ENCODE measurements at regions not wholly inside any gene's neighbourhood (a gene's known extent, or its start where the extent isn't known, plus 50 kb on each side); places are given as distances from the start of the nearest gene placed in this dataset.

DNA sequence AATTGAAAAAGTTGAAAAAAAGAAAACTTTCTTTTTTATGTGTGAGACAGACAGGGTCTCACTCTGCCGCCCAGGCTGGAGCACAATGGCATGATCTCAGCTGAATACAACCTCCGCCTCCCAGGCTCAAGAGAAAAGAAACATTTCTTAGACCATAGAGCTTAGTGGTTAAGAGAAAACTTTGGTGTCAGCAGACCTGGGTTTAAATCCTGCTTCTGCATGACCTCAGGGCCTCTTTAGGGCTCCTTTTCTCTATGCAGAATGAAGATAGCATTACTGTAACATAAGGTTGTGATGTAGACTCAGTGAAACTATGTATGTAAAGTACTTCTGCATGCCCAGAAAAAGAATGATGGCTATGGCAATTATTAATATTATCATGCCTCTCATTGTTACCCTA lies 104.7 kb upstream of the NUDT4 start:
- Mint-ChIP-seq H3K4me3 (ENCODE audit: unreplicated experiment) (no peak overlapping the region), H3K4me1 (ENCODE audit: unreplicated experiment) (peaks cover 17% of the 10 kb centered on the region), H3K9me3 (ENCODE audit: unreplicated experiment) (peaks cover 4% of the 10 kb centered on the region), H3K36me3 (ENCODE audit: unreplicated experiment) (no peaks in the 10 kb centered on the region), H3K27ac (ENCODE audit: unreplicated experiment) (no peak overlapping the region), H3K27me3 (ENCODE audit: unreplicated experiment) (no peaks in the 10 kb centered on the region)
- DNase-seq (ENCODE audit: extremely low spot score, unreplicated experiment), result no peak
- TF ChIP-seq, protein P1, sequence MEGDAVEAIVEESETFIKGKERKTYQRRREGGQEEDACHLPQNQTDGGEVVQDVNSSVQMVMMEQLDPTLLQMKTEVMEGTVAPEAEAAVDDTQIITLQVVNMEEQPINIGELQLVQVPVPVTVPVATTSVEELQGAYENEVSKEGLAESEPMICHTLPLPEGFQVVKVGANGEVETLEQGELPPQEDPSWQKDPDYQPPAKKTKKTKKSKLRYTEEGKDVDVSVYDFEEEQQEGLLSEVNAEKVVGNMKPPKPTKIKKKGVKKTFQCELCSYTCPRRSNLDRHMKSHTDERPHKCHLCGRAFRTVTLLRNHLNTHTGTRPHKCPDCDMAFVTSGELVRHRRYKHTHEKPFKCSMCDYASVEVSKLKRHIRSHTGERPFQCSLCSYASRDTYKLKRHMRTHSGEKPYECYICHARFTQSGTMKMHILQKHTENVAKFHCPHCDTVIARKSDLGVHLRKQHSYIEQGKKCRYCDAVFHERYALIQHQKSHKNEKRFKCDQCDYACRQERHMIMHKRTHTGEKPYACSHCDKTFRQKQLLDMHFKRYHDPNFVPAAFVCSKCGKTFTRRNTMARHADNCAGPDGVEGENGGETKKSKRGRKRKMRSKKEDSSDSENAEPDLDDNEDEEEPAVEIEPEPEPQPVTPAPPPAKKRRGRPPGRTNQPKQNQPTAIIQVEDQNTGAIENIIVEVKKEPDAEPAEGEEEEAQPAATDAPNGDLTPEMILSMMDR (IDR thresholded peaks at IDR 0.05), result no peak

DNA sequence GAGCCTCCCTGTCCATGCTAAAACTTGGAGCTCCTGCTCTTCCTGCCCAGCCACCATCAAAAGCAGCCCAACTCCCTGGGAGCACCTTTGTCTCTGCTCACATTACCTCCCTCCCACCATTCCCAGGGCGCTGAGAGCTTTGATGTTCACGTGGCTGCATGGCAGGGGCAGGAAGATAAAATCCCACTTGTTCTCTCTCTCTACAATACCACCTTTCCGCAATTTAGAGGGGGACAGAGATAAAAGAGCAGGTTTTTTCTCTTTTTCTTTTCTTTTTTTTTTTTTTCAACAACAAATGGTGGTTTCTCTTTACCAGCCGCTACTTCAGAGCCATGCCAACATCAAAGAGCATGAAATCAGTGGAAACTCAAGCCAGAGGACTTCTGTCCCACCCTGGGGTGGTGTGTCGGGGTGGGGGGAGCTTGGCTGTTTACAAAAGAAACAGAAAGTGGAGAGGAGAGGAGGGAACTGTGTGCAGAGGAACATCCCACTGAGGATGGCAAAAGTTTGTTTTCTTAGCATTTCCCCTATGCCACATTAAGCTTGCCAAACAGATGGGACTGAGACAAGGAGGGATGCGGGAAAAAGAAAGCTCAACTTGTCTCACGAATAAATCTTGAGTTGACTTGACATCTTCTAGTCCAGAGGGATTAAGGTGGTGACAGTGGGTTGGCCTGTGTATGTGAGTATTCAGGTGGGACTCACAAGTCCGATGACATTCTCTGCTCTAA lies 103.7 kb upstream of the NUDT4 start:
- Mint-ChIP-seq H3K27ac (ENCODE audit: unreplicated experiment) (peak overlapping the region; percentile 73), H3K9me3 (ENCODE audit: unreplicated experiment) (peaks cover 4% of the 10 kb centered on the region), H3K4me3 (ENCODE audit: unreplicated experiment) (peak overlapping the region; percentile 60), H3K4me1 (ENCODE audit: unreplicated experiment) (peaks cover 17% of the 10 kb centered on the region), H3K27me3 (ENCODE audit: unreplicated experiment) (no peaks in the 10 kb centered on the region), H3K36me3 (ENCODE audit: unreplicated experiment) (no peaks in the 10 kb centered on the region)
- DNase-seq (ENCODE audit: extremely low spot score, unreplicated experiment), result no peak
- TF ChIP-seq, protein P1 (IDR thresholded peaks at IDR 0.05), result no peak

DNA sequence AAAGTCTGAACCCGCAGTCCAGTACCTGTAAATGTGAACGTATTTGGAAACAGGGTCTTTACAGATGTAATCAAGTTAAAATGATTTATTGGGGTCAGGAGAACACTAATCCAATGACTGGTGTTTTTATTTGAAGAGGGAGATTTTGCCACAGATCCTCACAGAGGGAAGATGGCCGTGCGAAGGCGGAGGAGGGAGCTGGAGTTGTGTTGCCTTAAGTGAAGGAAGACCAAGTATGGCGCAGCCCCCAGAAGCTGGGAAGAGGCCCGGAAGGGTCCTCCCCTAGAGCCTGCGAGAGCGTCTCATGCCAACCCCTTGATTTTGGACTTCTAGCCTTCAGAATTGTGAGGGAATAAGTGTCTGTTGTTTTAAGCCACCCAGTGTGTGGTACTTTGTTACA lies 102.8 kb upstream of the NUDT4 start:
- TF ChIP-seq, protein P1 (IDR thresholded peaks at IDR 0.05), result no peak
- no peak overlapping the region for H3K27ac Mint-ChIP-seq (ENCODE audit: unreplicated experiment)
- peaks cover 3% of the 10 kb centered on the region for H3K9me3 Mint-ChIP-seq (ENCODE audit: unreplicated experiment)
- H3K36me3 Mint-ChIP-seq (ENCODE audit: unreplicated experiment), result no peaks in the 10 kb centered on the region
- no peaks in the 10 kb centered on the region for H3K27me3 Mint-ChIP-seq (ENCODE audit: unreplicated experiment)
- no peak for DNase-seq (ENCODE audit: extremely low spot score, unreplicated experiment)
- H3K4me3 Mint-ChIP-seq (ENCODE audit: unreplicated experiment), result no peak overlapping the region
- H3K4me1 Mint-ChIP-seq (ENCODE audit: unreplicated experiment), result peaks cover 22% of the 10 kb centered on the region

DNA sequence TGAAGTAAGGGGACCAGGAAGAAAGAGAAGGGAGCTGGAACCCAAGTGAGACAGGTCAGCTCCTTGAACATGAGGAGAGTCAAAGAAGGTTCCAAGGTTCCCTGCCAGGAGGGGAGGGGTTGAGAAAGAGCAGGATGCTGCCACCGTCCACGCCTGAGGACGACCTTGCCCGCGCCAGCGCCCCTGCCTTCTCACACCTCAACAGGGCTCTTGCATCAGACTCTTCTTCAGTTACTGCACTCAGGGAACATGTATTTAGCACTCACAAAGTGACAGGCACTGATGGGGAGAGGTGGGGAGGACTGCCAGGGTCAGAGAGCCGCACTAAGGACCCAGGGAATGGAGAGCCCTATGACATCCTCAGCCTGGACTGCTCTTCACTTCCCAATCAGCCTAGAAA lies 102.1 kb upstream of the NUDT4 start:
- no peak overlapping the region for H3K27ac Mint-ChIP-seq (ENCODE audit: unreplicated experiment)
- peaks cover 25% of the 10 kb centered on the region for H3K4me1 Mint-ChIP-seq (ENCODE audit: unreplicated experiment)
- no peaks in the 10 kb centered on the region for H3K9me3 Mint-ChIP-seq (ENCODE audit: unreplicated experiment)
- no peaks in the 10 kb centered on the region for H3K27me3 Mint-ChIP-seq (ENCODE audit: unreplicated experiment)
- TF ChIP-seq, protein P1 (IDR thresholded peaks at IDR 0.05), result no peak
- DNase-seq (ENCODE audit: extremely low spot score, unreplicated experiment), result no peak
- no peak overlapping the region for H3K4me3 Mint-ChIP-seq (ENCODE audit: unreplicated experiment)
- H3K36me3 Mint-ChIP-seq (ENCODE audit: unreplicated experiment), result no peaks in the 10 kb centered on the region

DNA sequence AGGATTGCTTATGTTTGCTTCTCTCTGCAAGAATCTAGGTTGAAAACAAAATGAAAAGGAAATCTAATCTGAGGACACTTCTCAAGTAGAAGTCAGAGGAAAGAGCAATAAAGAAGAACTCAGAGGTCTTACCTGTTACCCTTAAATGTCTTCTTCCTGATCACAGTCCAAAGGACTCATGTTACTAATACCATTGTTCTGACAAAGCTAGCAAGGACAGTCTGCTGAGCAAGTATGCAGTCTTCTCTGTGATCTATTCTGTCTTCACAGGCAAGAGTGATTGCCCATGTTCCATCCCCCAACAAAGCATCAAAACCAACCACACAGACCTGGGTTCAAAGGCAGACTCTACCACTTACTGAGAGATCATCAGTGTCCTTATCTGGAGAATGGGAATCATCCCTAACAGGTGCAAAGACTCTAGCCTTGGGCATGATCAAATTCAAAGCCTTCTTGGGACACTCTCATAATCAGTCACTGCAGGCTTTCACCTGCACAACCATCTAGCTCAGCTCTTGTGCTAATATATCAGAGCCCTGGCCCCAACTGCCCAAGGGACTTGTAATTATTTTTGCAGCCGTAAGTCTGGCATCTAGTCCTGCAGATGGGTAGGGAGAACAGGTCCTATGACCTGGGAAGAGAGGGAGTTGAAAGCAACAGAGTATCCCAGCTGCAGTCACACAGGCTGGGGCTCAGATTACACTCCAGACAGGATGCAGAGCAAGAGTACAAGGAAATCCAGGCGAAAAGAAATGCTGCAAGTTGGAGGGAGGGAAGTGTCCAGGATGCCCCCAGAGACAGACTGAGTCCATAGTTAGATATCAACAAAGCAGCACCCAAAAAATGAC lies 97.9 kb upstream of the NUDT4 start:
- no peaks in the 10 kb centered on the region for H3K9me3 Mint-ChIP-seq (ENCODE audit: unreplicated experiment)
- TF ChIP-seq, protein P1 (IDR thresholded peaks at IDR 0.05), result no peak
- no peak for DNase-seq (ENCODE audit: extremely low spot score, unreplicated experiment)
- H3K4me3 Mint-ChIP-seq (ENCODE audit: unreplicated experiment), result no peak overlapping the region
- H3K27ac Mint-ChIP-seq (ENCODE audit: unreplicated experiment), result no peak overlapping the region
- H3K36me3 Mint-ChIP-seq (ENCODE audit: unreplicated experiment), result no peaks in the 10 kb centered on the region
- H3K27me3 Mint-ChIP-seq (ENCODE audit: unreplicated experiment), result no peaks in the 10 kb centered on the region
- peaks cover 13% of the 10 kb centered on the region for H3K4me1 Mint-ChIP-seq (ENCODE audit: unreplicated experiment)
